LHCN-M2 (cell line): ENCODE measurements at regions not wholly inside any gene's neighbourhood (a gene's known extent, or its start where the extent isn't known, plus 50 kb on each side); places are given as distances from the start of the nearest gene placed in this dataset.

ENCODE experiments used
- DNase-seq: peaks from one replicate; pipeline ENCODE4 v3.0.0-alpha.2; 2012; ENCODE audit warnings: low read depth

- DNase-seq: no peak
Observed at GRCh38 chr1:55282058-55282457, 66.9 kb upstream of the USP24 start.

GRCh38 chr1:55280731-55281130 lies 65.6 kb upstream of the USP24 start:
- DNase-seq: peak; percentile 13

GRCh38 chr1:55279627-55280026 lies 64.5 kb upstream of the USP24 start:
- DNase-seq: no peak

GRCh38 chr1:55278378-55278777 lies 63.2 kb upstream of the USP24 start:
- no peak for DNase-seq

- peak; percentile 77 for DNase-seq
Observed at GRCh38 chr1:55277377-55278130, 62.4 kb upstream of the USP24 start.

- no peak for DNase-seq
Observed at GRCh38 chr1:55276671-55277376, 61.7 kb upstream of the USP24 start.

GRCh38 chr1:55275941-55276341 lies 60.8 kb upstream of the USP24 start:
- DNase-seq: no peak

GRCh38 chr1:55275151-55275748 lies 60.1 kb upstream of the USP24 start:
- no peak for DNase-seq

- DNase-seq: no peak
Observed at GRCh38 chr1:55272994-55273393, 57.8 kb upstream of the USP24 start.
